Activated naive CD4-positive, alpha-beta T cell treated with anti-CD3 and anti-CD28 coated beads, Interleukin-2, amount 50 U/mL, for 24 hours (primary cell): ENCODE measurements at regions not wholly inside any gene's neighbourhood (a gene's known extent, or its start where the extent isn't known, plus 50 kb on each side); places are given as distances from the start of the nearest gene placed in this dataset.

Source experiments
- H3K27ac Mint-ChIP-seq: one replicate; pipeline ENCODE4 v1.8.0; 2021; ENCODE audit warnings: mild to moderate bottlenecking, mixed read lengths
- H3K27me3 Mint-ChIP-seq: one replicate; pipeline ENCODE4 v1.8.0; 2021; ENCODE audit warnings: mixed read lengths
- H3K36me3 Mint-ChIP-seq: one replicate; pipeline ENCODE4 v1.8.0; 2021; ENCODE audit warnings: mixed read lengths
- H3K4me1 Mint-ChIP-seq: one replicate; pipeline ENCODE4 v1.8.0; 2021; ENCODE audit warnings: mixed read lengths
- H3K4me3 Mint-ChIP-seq: one replicate; pipeline ENCODE4 v1.8.0; 2021; ENCODE audit warnings: mild to moderate bottlenecking, mixed read lengths
- H3K9me3 Mint-ChIP-seq: one replicate; pipeline ENCODE4 v1.8.0; 2021; ENCODE audit warnings: mixed read lengths

GRCh38 chr20:59414936-59415623, 114.7 kb downstream of the EDN3 start:
- Mint-ChIP-seq H3K9me3 (no peaks in the 10 kb centered on the region), H3K4me3 (no peak overlapping the region), H3K4me1 (no peaks in the 10 kb centered on the region), H3K27ac (no peak overlapping the region), H3K27me3 (peaks cover 1% of the 10 kb centered on the region), H3K36me3 (no peaks in the 10 kb centered on the region)

- no peaks in the 10 kb centered on the region for H3K9me3 Mint-ChIP-seq
- H3K4me3 Mint-ChIP-seq = no peak overlapping the region
- no peak overlapping the region for H3K27ac Mint-ChIP-seq
- H3K27me3 Mint-ChIP-seq = peaks cover 1% of the 10 kb centered on the region
- H3K4me1 Mint-ChIP-seq = no peaks in the 10 kb centered on the region
- no peaks in the 10 kb centered on the region for H3K36me3 Mint-ChIP-seq
These were observed 116.5 kb downstream of the EDN3 start for GRCh38 chr20:59416916-59417315.

- Mint-ChIP-seq H3K9me3 (no peaks in the 10 kb centered on the region), H3K36me3 (no peaks in the 10 kb centered on the region), H3K4me1 (no peaks in the 10 kb centered on the region), H3K27me3 (peaks cover 1% of the 10 kb centered on the region), H3K27ac (no peak overlapping the region), H3K4me3 (no peak overlapping the region)
These were observed 120.7 kb downstream of the EDN3 start for GRCh38 chr20:59421089-59421488.

GRCh38 chr20:59421920-59422637, 121.7 kb downstream of the EDN3 start:
- H3K27ac Mint-ChIP-seq = no peak overlapping the region

GRCh38 chr20:59422872-59423544, 122.6 kb downstream of the EDN3 start:
- no peak overlapping the region for H3K4me3 Mint-ChIP-seq

More at GRCh38 chr20:59421920-59422637, 121.7 kb downstream of the EDN3 start:
- no peaks in the 10 kb centered on the region for H3K9me3 Mint-ChIP-seq
- no peaks in the 10 kb centered on the region for H3K36me3 Mint-ChIP-seq
- H3K4me1 Mint-ChIP-seq = no peaks in the 10 kb centered on the region
- no peak overlapping the region for H3K4me3 Mint-ChIP-seq
- H3K27me3 Mint-ChIP-seq = peaks cover 1% of the 10 kb centered on the region

GRCh38 chr20:59424976-59425375, 124.6 kb downstream of the EDN3 start:
- Mint-ChIP-seq H3K36me3 (no peaks in the 10 kb centered on the region), H3K27ac (no peak overlapping the region), H3K4me1 (peaks cover 12% of the 10 kb centered on the region), H3K9me3 (no peaks in the 10 kb centered on the region), H3K27me3 (no peaks in the 10 kb centered on the region), H3K4me3 (no peak overlapping the region)

More at GRCh38 chr20:59422872-59423544, 122.6 kb downstream of the EDN3 start:
- Mint-ChIP-seq H3K27me3 (peaks cover 1% of the 10 kb centered on the region), H3K9me3 (no peaks in the 10 kb centered on the region), H3K27ac (no peak overlapping the region), H3K4me1 (no peaks in the 10 kb centered on the region), H3K36me3 (no peaks in the 10 kb centered on the region)

GRCh38 chr20:59425572-59425971, 125.2 kb downstream of the EDN3 start:
- Mint-ChIP-seq H3K36me3 (no peaks in the 10 kb centered on the region), H3K27ac (no peak overlapping the region), H3K4me1 (peaks cover 12% of the 10 kb centered on the region)

GRCh38 chr20:59428006-59428405, 127.6 kb downstream of the EDN3 start:
- Mint-ChIP-seq H3K27ac (no peak overlapping the region), H3K27me3 (no peaks in the 10 kb centered on the region), H3K4me1 (peaks cover 12% of the 10 kb centered on the region), H3K36me3 (no peaks in the 10 kb centered on the region), H3K4me3 (no peak overlapping the region), H3K9me3 (no peaks in the 10 kb centered on the region)

More at GRCh38 chr20:59425572-59425971, 125.2 kb downstream of the EDN3 start:
- H3K27me3 Mint-ChIP-seq = no peaks in the 10 kb centered on the region
- H3K4me3 Mint-ChIP-seq = no peak overlapping the region
- H3K9me3 Mint-ChIP-seq = no peaks in the 10 kb centered on the region

GRCh38 chr20:59428441-59429205, 128.2 kb downstream of the EDN3 start:
- Mint-ChIP-seq H3K4me3 (no peak overlapping the region), H3K4me1 (peaks cover 12% of the 10 kb centered on the region), H3K27me3 (peaks cover 2% of the 10 kb centered on the region), H3K27ac (no peak overlapping the region), H3K9me3 (no peaks in the 10 kb centered on the region), H3K36me3 (no peaks in the 10 kb centered on the region)

GRCh38 chr20:59429396-59429795, 129.0 kb downstream of the EDN3 start:
- Mint-ChIP-seq H3K27me3 (peaks cover 2% of the 10 kb centered on the region), H3K9me3 (no peaks in the 10 kb centered on the region), H3K4me3 (no peak overlapping the region), H3K36me3 (no peaks in the 10 kb centered on the region), H3K27ac (no peak overlapping the region), H3K4me1 (peaks cover 12% of the 10 kb centered on the region)

- Mint-ChIP-seq H3K27ac (no peak overlapping the region), H3K9me3 (no peaks in the 10 kb centered on the region), H3K36me3 (no peaks in the 10 kb centered on the region), H3K27me3 (peaks cover 2% of the 10 kb centered on the region), H3K4me3 (no peak overlapping the region), H3K4me1 (peaks cover 12% of the 10 kb centered on the region)
These were observed 130.6 kb downstream of the EDN3 start for GRCh38 chr20:59431014-59431413.

GRCh38 chr20:59434960-59435359, 134.5 kb downstream of the EDN3 start:
- Mint-ChIP-seq H3K27ac (no peak overlapping the region), H3K4me3 (no peak overlapping the region), H3K36me3 (no peaks in the 10 kb centered on the region), H3K4me1 (peaks cover under 1% of the 10 kb centered on the region), H3K9me3 (no peaks in the 10 kb centered on the region), H3K27me3 (peaks cover 2% of the 10 kb centered on the region)

GRCh38 chr20:59435518-59435917, 135.1 kb downstream of the EDN3 start:
- Mint-ChIP-seq H3K9me3 (no peaks in the 10 kb centered on the region), H3K27me3 (peaks cover 2% of the 10 kb centered on the region), H3K4me1 (no peaks in the 10 kb centered on the region), H3K4me3 (no peak overlapping the region), H3K27ac (no peak overlapping the region), H3K36me3 (no peaks in the 10 kb centered on the region)

GRCh38 chr20:59437601-59438031, 137.2 kb downstream of the EDN3 start:
- Mint-ChIP-seq H3K9me3 (no peaks in the 10 kb centered on the region), H3K27me3 (peaks cover 2% of the 10 kb centered on the region), H3K27ac (no peak overlapping the region), H3K4me3 (no peak overlapping the region), H3K36me3 (no peaks in the 10 kb centered on the region), H3K4me1 (peaks cover 4% of the 10 kb centered on the region)

GRCh38 chr20:59438201-59438600, 137.8 kb downstream of the EDN3 start:
- no peak overlapping the region for H3K4me3 Mint-ChIP-seq
- no peak overlapping the region for H3K27ac Mint-ChIP-seq
- H3K9me3 Mint-ChIP-seq = no peaks in the 10 kb centered on the region
- peaks cover 5% of the 10 kb centered on the region for H3K27me3 Mint-ChIP-seq
- peaks cover 4% of the 10 kb centered on the region for H3K4me1 Mint-ChIP-seq
- H3K36me3 Mint-ChIP-seq = no peaks in the 10 kb centered on the region
